Endothelial cell of umbilical vein (primary cell): ENCODE measurements at regions not wholly inside any gene's neighbourhood (a gene's known extent, or its start where the extent isn't known, plus 50 kb on each side); places are given as distances from the start of the nearest gene placed in this dataset.

Experiments
- BruUV-seq: library from RNA; stranded (reverse); fragments of 400-500 nt; replicated peaks from 2 replicates; lab custom pipeline; 2021; lab: Mats Ljungman, UMichigan
- CTCF ChIA-PET: fragments of 300-600, 350-600 bp; sonication (Branson Sonifier 250); formaldehyde crosslinking; loops from one replicate; lab custom pipeline; 2021; ENCODE audit warnings: antibody characterized with exemption, inconsistent platforms; lab: Charles Lee
- POLR2A ChIA-PET: fragments of 300-600, 350-600 bp; sonication (Branson Sonifier 250); formaldehyde crosslinking; loops from one replicate; lab custom pipeline; 2021; ENCODE audit warnings: antibody characterized with exemption, inconsistent platforms; lab: Charles Lee
- DNase-seq: peaks from one replicate; pipeline ENCODE4 v3.0.0-alpha.2; 2011; ENCODE audit warnings: low read depth, low spot score
- FAIRE-seq: peaks from 2 replicates; lab custom pipeline; 2011; peaks lifted over from hg19 to GRCh38; lab: Jason Lieb, UNC
- H2AFZ ChIP-seq: 2 replicates; pipeline ENCODE4 v1.6.0; 2012; ENCODE audit warnings: low read depth, low read length, control low read depth, inconsistent platforms
- H3K27ac ChIP-seq: 2 replicates; pipeline ENCODE4 v1.5.1; 2011; ENCODE audit warnings: low read depth, mild to moderate bottlenecking, control low read depth, low read length, moderate library complexity; ENCODE audit not compliant: insufficient read depth
- H3K27me3 ChIP-seq, 2 experiments: 2 replicates each; pipeline versions ENCODE4 v1.6.0 to v1.6.1; 2011; ENCODE audit warnings: low read length in 2 of 2, mixed read lengths in 1 of 2; ENCODE audit not compliant: control insufficient read depth in 2 of 2, insufficient read depth in 2 of 2
- H3K36me3 ChIP-seq, 2 experiments: 2 replicates in 1 of 2; 3 replicates in 1 of 2; pipeline ENCODE4 v1.5.1; 2011; ENCODE audit warnings: low read length in 2 of 2, mild to moderate bottlenecking in 1 of 2, moderate library complexity in 1 of 2; ENCODE audit not compliant: control insufficient read depth in 2 of 2, insufficient read depth in 2 of 2; ENCODE audit errors: extremely low read depth in 1 of 2
- H3K4me1 ChIP-seq: 3 replicates; pipeline ENCODE4 v1.5.1; 2011; ENCODE audit warnings: mild to moderate bottlenecking, low read length; ENCODE audit not compliant: control insufficient read depth, insufficient read depth; ENCODE audit errors: extremely low read depth
- H3K4me2 ChIP-seq: 2 replicates; pipeline ENCODE4 v1.6.1; 2011; ENCODE audit warnings: low read length, control low read depth, mixed read lengths; ENCODE audit not compliant: insufficient read depth
- H3K4me3 ChIP-seq, 3 experiments: fragments of 200-600 bp in 1 of 3; sonication (generic), shearing (Covaris generic) in 1 of 3; replicated peaks in 1 of 3; 2 replicates each; pipeline ENCODE4 v1.5.1; 2011 to 2016; ENCODE audit warnings: control low read depth in 3 of 3, low read length in 3 of 3, mild to moderate bottlenecking in 2 of 3, inconsistent platforms in 1 of 3, low read depth in 1 of 3, moderate library complexity in 1 of 3; ENCODE audit not compliant: insufficient read depth in 1 of 3
- H3K79me2 ChIP-seq: 2 replicates; pipeline ENCODE4 v1.6.0; 2012; ENCODE audit warnings: low read length, inconsistent platforms; ENCODE audit not compliant: control insufficient read depth, insufficient read depth
- H3K9ac ChIP-seq: replicated peaks from 2 replicates; pipeline ENCODE3; 2011; ENCODE audit warnings: low read length, control low read depth; ENCODE audit not compliant: insufficient read depth; ENCODE audit errors: extremely low read depth
- H3K9me1 ChIP-seq: replicated peaks from 3 replicates; pipeline ENCODE4 v1.6.0; 2011; ENCODE audit warnings: mild to moderate bottlenecking, low read length; ENCODE audit not compliant: control insufficient read depth, insufficient read depth; ENCODE audit errors: extremely low read depth
- H3K9me3 ChIP-seq: replicated peaks from 2 replicates; pipeline ENCODE4 v1.5.1; 2012; ENCODE audit warnings: low read length, inconsistent platforms; ENCODE audit not compliant: control insufficient read depth, insufficient read depth
- H4K20me1 ChIP-seq: replicated peaks from 2 replicates; pipeline ENCODE3; 2011; ENCODE audit warnings: mild to moderate bottlenecking, low read length; ENCODE audit not compliant: control insufficient read depth, insufficient read depth; ENCODE audit errors: extremely low read depth
- EZH2 ChIP-seq: IDR thresholded peaks from 2 replicates; pipeline ENCODE4 v1.6.1; 2012; ENCODE audit warnings: borderline replicate concordance, low read depth, mild to moderate bottlenecking, moderate library complexity, low read length, inconsistent platforms; ENCODE audit not compliant: severe bottlenecking
- FOS ChIP-seq: IDR thresholded peaks from 2 replicates; pipeline ENCODE4 v1.6.1; 2011; ENCODE audit warnings: mild to moderate bottlenecking, low read length, moderate library complexity, borderline replicate concordance; ENCODE audit not compliant: insufficient read depth
- GATA2 ChIP-seq: IDR thresholded peaks from 2 replicates; pipeline ENCODE4 v1.7.0; 2011; ENCODE audit warnings: low read depth, mild to moderate bottlenecking, moderate library complexity, mixed read lengths, low read length; ENCODE audit not compliant: insufficient read length, insufficient read depth
- JUN ChIP-seq: IDR thresholded peaks from 2 replicates; pipeline ENCODE4 v1.6.1; 2011; ENCODE audit warnings: borderline replicate concordance, low read depth; ENCODE audit not compliant: insufficient read length, insufficient read depth
- MYC ChIP-seq: IDR thresholded peaks from one replicate; pipeline ENCODE4 v1.6.1; 2011; ENCODE audit warnings: mild to moderate bottlenecking, low read depth, low read length
- POLR2A ChIP-seq: IDR thresholded peaks from 2 replicates; pipeline ENCODE4 v1.6.1; 2012; ENCODE audit warnings: low read depth, mild to moderate bottlenecking, control low read depth, low read length
- POLR2AphosphoS5 ChIP-seq: IDR thresholded peaks from 2 replicates; pipeline ENCODE4 v1.6.1; 2012; ENCODE audit warnings: low read depth, mild to moderate bottlenecking, control low read depth, low read length, moderate library complexity; ENCODE audit not compliant: insufficient read depth
- dilution Hi-C: fragments of 300-500 bp; cut with MboI; formaldehyde crosslinking; loops from one replicate; pipeline ENCODE4 v1.15.0; 2019; ENCODE audit warnings: low sequenced_read_pairs; ENCODE audit not compliant: extremely low pct_ligation_motif_present
- intact Hi-C: fragments of 100-400 bp; cut with micrococcal nuclease; formaldehyde crosslinking; loops from one replicate; pipeline ENCODE4 v1.10.0; 2022
- TF ChIP-seq, protein P1 (sequence below), 2 donors: IDR thresholded peaks; 1 replicate in 1 of 2; 2 replicates in 1 of 2; pipeline ENCODE4 v1.5.1; 2011; ENCODE audit warnings: low read length in 2 of 2, mild to moderate bottlenecking in 2 of 2, moderate library complexity in 2 of 2, control low read depth in 1 of 2, inconsistent platforms in 1 of 2, low read depth in 1 of 2; ENCODE audit not compliant: insufficient read depth in 1 of 2; ENCODE audit errors: extremely low read depth in 1 of 2
- TF ChIP-seq, protein P2 (sequence below): IDR thresholded peaks from 2 replicates; pipeline ENCODE4 v1.6.1; 2011; ENCODE audit not compliant: insufficient read depth, insufficient read length

DNA sequence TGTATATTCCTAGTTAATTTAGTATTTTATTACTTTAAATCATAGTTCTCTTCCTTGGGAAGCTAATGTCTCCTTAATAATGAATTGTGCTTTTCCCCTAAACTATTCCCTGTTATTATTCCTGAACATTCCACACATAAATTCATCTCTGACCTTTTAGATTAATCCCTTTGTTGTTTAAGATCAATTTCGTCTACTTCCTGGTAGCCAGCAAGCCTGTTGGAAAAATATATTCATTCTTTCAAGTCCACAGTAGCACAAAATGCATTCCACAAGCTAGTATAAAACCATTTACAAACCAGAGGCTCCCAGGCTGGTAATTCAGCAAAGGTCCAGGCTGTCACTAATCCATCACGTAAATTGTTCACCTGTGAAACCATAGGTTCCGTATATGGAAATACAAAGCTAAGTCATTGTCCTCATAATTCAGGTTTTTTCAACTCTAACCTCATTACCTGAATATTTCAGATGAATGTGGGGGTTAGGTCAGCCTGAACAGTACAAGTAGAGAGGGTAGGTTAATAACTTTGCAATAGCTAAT is 232.7 kb downstream of the SEC23A start:
- no TSS peak for BruUV-seq
- H3K9ac ChIP-seq: no peak overlapping the region
- DNase-seq (peak; percentile 65), FAIRE-seq (no peak)
- no peaks in the 10 kb centered on the region for H3K36me3 ChIP-seq
- H3K79me2 ChIP-seq: no peaks in the 10 kb centered on the region
- TF ChIP-seq POLR2A (no peak), FOS (no peak), JUN (no peak), MYC (no peak), EZH2 (no peak), GATA2 (no peak), POLR2AphosphoS5 (no peak)
- TF ChIP-seq, protein P1, sequence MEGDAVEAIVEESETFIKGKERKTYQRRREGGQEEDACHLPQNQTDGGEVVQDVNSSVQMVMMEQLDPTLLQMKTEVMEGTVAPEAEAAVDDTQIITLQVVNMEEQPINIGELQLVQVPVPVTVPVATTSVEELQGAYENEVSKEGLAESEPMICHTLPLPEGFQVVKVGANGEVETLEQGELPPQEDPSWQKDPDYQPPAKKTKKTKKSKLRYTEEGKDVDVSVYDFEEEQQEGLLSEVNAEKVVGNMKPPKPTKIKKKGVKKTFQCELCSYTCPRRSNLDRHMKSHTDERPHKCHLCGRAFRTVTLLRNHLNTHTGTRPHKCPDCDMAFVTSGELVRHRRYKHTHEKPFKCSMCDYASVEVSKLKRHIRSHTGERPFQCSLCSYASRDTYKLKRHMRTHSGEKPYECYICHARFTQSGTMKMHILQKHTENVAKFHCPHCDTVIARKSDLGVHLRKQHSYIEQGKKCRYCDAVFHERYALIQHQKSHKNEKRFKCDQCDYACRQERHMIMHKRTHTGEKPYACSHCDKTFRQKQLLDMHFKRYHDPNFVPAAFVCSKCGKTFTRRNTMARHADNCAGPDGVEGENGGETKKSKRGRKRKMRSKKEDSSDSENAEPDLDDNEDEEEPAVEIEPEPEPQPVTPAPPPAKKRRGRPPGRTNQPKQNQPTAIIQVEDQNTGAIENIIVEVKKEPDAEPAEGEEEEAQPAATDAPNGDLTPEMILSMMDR (IDR thresholded peaks at IDR 0.05; ENCODE audit: extremely low read depth in 1 of 2, insufficient read depth in 1 of 2, low read depth in 1 of 2, low read length in 2 of 2): no peak
- TF ChIP-seq, protein P2, sequence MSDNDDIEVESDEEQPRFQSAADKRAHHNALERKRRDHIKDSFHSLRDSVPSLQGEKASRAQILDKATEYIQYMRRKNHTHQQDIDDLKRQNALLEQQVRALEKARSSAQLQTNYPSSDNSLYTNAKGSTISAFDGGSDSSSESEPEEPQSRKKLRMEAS: no peak
- dilution Hi-C loops: loop anchor here (25.0 kb wide), 1 partner anchor 158 kb away; no protein-coding TSS in a partner anchor
- H4K20me1 ChIP-seq: no peaks in the 10 kb centered on the region
- no peak overlapping the region for H3K4me3 ChIP-seq
- peaks cover 5% of the 10 kb centered on the region for H3K4me1 ChIP-seq
- ChIA-PET CTCF (interaction anchor here (1.1 to 11.5 kb wide), 7 partner anchors 10 to 270 kb away, joined by 3 to 209 read pairs (median 5); no protein-coding TSS in a partner anchor), POLR2A (no interaction called here)
- no peaks in the 10 kb centered on the region for H3K9me1 ChIP-seq
- no peak overlapping the region for H3K27ac ChIP-seq
- H2AFZ ChIP-seq: peak overlapping the region; percentile 4
- no peaks in the 10 kb centered on the region for H3K9me3 ChIP-seq
- intact Hi-C loops: no loop called here
- no peaks in the 10 kb centered on the region for H3K27me3 ChIP-seq
- H3K4me2 ChIP-seq: no peak overlapping the region
